22Rv1 (cell line): ENCODE measurements at regions not wholly inside any gene's neighbourhood (a gene's known extent, or its start where the extent isn't known, plus 50 kb on each side); places are given as distances from the start of the nearest gene placed in this dataset.

Experiments used
- CTCF ChIP-seq: fragments of 450-650 bp; IDR thresholded peaks from 2 replicates; pipeline ENCODE4 v1.5.1; 2017; ENCODE audit warnings: mild to moderate bottlenecking
- ZFX ChIP-seq: fragments of 450-650 bp; IDR thresholded peaks from 2 replicates; pipeline ENCODE4 v1.6.1; 2017; ENCODE audit warnings: antibody characterized with exemption, borderline replicate concordance

- TF ChIP-seq CTCF (no peak), ZFX (no peak)
Observed at GRCh38 chr11:93907901-93908300, 57.5 kb upstream of the VSTM5 start.
